Body of pancreas (tissue), 4 donors: ENCODE measurements at regions not wholly inside any gene's neighbourhood (a gene's known extent, or its start where the extent isn't known, plus 50 kb on each side); places are given as distances from the start of the nearest gene placed in this dataset.

Source experiments
- POLR2A ChIP-seq, 3 donors: fragments of 450-650 bp; IDR thresholded peaks; one replicate each; pipeline ENCODE4 v1.6.1; 2016; ENCODE audit warnings: antibody characterized with exemption in 3 of 3, mild to moderate bottlenecking in 2 of 3
- TF ChIP-seq, protein P1 (sequence below), 7 experiments: fragments of 450-650 bp in 4 of 7; fragments of 200-600 bp in 3 of 7; sonication (generic) in 3 of 7; IDR thresholded peaks; one replicate each; pipeline ENCODE4 v1.5.1; 2016 to 2019; ENCODE audit warnings: antibody characterized with exemption in 7 of 7

DNA sequence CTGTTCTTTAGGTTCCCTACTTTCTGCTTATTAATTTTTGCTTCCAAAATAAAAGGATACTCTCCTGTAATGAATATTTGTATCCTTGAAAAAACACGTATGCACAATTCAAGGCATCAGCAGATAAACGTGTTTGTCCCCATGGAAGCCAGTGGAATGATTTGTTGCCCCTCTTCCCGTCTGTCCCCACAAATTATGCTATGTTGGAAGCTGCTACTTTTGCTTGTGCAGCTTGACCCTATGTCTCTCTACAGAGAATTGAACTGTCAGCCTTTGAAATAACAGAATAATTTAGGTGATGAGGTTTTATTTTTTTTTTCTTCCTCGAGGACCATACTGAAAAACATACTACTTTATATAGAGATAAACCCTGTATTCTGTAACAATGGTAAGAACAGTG lies 401.5 kb upstream of the GOLIM4 start:
- TF ChIP-seq, protein P1, sequence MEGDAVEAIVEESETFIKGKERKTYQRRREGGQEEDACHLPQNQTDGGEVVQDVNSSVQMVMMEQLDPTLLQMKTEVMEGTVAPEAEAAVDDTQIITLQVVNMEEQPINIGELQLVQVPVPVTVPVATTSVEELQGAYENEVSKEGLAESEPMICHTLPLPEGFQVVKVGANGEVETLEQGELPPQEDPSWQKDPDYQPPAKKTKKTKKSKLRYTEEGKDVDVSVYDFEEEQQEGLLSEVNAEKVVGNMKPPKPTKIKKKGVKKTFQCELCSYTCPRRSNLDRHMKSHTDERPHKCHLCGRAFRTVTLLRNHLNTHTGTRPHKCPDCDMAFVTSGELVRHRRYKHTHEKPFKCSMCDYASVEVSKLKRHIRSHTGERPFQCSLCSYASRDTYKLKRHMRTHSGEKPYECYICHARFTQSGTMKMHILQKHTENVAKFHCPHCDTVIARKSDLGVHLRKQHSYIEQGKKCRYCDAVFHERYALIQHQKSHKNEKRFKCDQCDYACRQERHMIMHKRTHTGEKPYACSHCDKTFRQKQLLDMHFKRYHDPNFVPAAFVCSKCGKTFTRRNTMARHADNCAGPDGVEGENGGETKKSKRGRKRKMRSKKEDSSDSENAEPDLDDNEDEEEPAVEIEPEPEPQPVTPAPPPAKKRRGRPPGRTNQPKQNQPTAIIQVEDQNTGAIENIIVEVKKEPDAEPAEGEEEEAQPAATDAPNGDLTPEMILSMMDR (IDR thresholded peaks at IDR 0.05): no peak
- no peak for TF ChIP-seq POLR2A (IDR thresholded peaks at IDR 0.05)
